Activated CD4-positive, alpha-beta T cell treated with anti-CD3 and anti-CD28 coated beads, Interleukin-2, amount 50 U/mL, for 4 hours (primary cell): ENCODE measurements at regions not wholly inside any gene's neighbourhood (a gene's known extent, or its start where the extent isn't known, plus 50 kb on each side); places are given as distances from the start of the nearest gene placed in this dataset.

Experiments used
- DNase-seq, 2 experiments: peaks; one replicate each; pipeline ENCODE4 v3.0.0-alpha.2; 2020

- DNase-seq: no peak
Observed at GRCh38 chr2:71830497-71831192, 317.0 kb downstream of the CYP26B1 start.

GRCh38 chr2:71829008-71829407 lies 318.7 kb downstream of the CYP26B1 start:
- DNase-seq: no peak

GRCh38 chr2:71827973-71828372 lies 319.7 kb downstream of the CYP26B1 start:
- DNase-seq: no peak

- no peak for DNase-seq
Observed at GRCh38 chr2:71827524-71827901, 320.1 kb downstream of the CYP26B1 start.

- DNase-seq: no peak
Observed at GRCh38 chr2:71826826-71827523, 320.7 kb downstream of the CYP26B1 start.

GRCh38 chr2:71826299-71826698 lies 321.4 kb downstream of the CYP26B1 start:
- DNase-seq: no peak

GRCh38 chr2:71824436-71824835 lies 323.2 kb downstream of the CYP26B1 start:
- DNase-seq: no peak

GRCh38 chr2:71823526-71823925 lies 324.1 kb downstream of the CYP26B1 start:
- DNase-seq: no peak

GRCh38 chr2:71822463-71822862 lies 325.2 kb downstream of the CYP26B1 start:
- no peak for DNase-seq

- no peak for DNase-seq
Observed at GRCh38 chr2:71821856-71822255, 325.8 kb downstream of the CYP26B1 start.

GRCh38 chr2:71816815-71817214 lies 330.8 kb downstream of the CYP26B1 start:
- DNase-seq: no peak

- no peak for DNase-seq
Observed at GRCh38 chr2:71815701-71816474, 331.8 kb downstream of the CYP26B1 start.

- DNase-seq: no peak
Observed at GRCh38 chr2:71814885-71815284, 332.8 kb downstream of the CYP26B1 start.

GRCh38 chr2:71813807-71814470 lies 333.7 kb downstream of the CYP26B1 start:
- DNase-seq: no peak

- no peak for DNase-seq
Observed at GRCh38 chr2:71813315-71813714, 334.3 kb downstream of the CYP26B1 start.

GRCh38 chr2:71812736-71813135 lies 334.9 kb downstream of the CYP26B1 start:
- no peak for DNase-seq

GRCh38 chr2:71811726-71812125 lies 335.9 kb downstream of the CYP26B1 start:
- DNase-seq: no peak

GRCh38 chr2:71811157-71811556 lies 336.5 kb downstream of the CYP26B1 start:
- DNase-seq: no peak

- DNase-seq: no peak
Observed at GRCh38 chr2:71807581-71808451, 339.8 kb downstream of the CYP26B1 start.

- no peak for DNase-seq
Observed at GRCh38 chr2:71806432-71806831, 341.2 kb downstream of the CYP26B1 start.

- no peak for DNase-seq
Observed at GRCh38 chr2:71804281-71804751, 343.3 kb downstream of the CYP26B1 start.

GRCh38 chr2:71803398-71803797 lies 344.3 kb downstream of the CYP26B1 start:
- DNase-seq: no peak
